ENCODE measurements at regions not wholly inside any gene's neighbourhood (a gene's known extent, or its start where the extent isn't known, plus 50 kb on each side); places are given as distances from the start of the nearest gene placed in this dataset.
"Not testable (repeated sequence)": the region's sequence is repeated elsewhere in the genome, so short reads cannot be mapped to it uniquely, and the experiment has no call there.

- H3K36me3 Mint-ChIP-seq (ENCODE audit: low read depth): peaks cover 4% of the 10 kb centered on the region
- H3K4me1 Mint-ChIP-seq: no peaks in the 10 kb centered on the region
- peak overlapping the region; percentile 13 for H3K27ac Mint-ChIP-seq (ENCODE audit: unreplicated experiment)
- H3K4me3 Mint-ChIP-seq: no peak overlapping the region
- H3K27me3 Mint-ChIP-seq (ENCODE audit: low read depth): no peaks in the 10 kb centered on the region
- DNase-seq (ENCODE audit: low read depth, low spot score): no peak
- peaks cover 6% of the 10 kb centered on the region for H3K9me3 Mint-ChIP-seq
- TF ChIP-seq CTCF (conservative IDR thresholded peaks at IDR 0.05): no peak
These were observed 212.2 kb upstream of the BTBD3 start for GRCh38 chr20:11705512-11705911.

GRCh38 chr20:11708223-11708622, 209.5 kb upstream of the BTBD3 start:
- H3K4me3 Mint-ChIP-seq; H3K27me3 Mint-ChIP-seq (ENCODE audit: low read depth); H3K36me3 Mint-ChIP-seq (ENCODE audit: low read depth); H3K27ac Mint-ChIP-seq (ENCODE audit: unreplicated experiment); DNase-seq (ENCODE audit: low read depth, low spot score); H3K4me1 Mint-ChIP-seq; H3K9me3 Mint-ChIP-seq: not testable (repeated sequence)

GRCh38 chr20:11711214-11711613, 206.5 kb upstream of the BTBD3 start:
- no peak overlapping the region for H3K4me3 Mint-ChIP-seq
- peaks cover 6% of the 10 kb centered on the region for H3K36me3 Mint-ChIP-seq (ENCODE audit: low read depth)
- TF ChIP-seq CTCF (conservative IDR thresholded peaks at IDR 0.05): no peak
- no peaks in the 10 kb centered on the region for H3K27me3 Mint-ChIP-seq (ENCODE audit: low read depth)
- peaks cover 18% of the 10 kb centered on the region for H3K4me1 Mint-ChIP-seq
- no peak for DNase-seq (ENCODE audit: low read depth, low spot score)
- no peak overlapping the region for H3K27ac Mint-ChIP-seq (ENCODE audit: unreplicated experiment)
- H3K9me3 Mint-ChIP-seq: peaks cover 8% of the 10 kb centered on the region

- Mint-ChIP-seq H3K4me3 (no peak overlapping the region), H3K27me3 (ENCODE audit: low read depth) (no peaks in the 10 kb centered on the region), H3K4me1 (peaks cover 20% of the 10 kb centered on the region), H3K36me3 (ENCODE audit: low read depth) (peaks cover 6% of the 10 kb centered on the region), H3K9me3 (peaks cover 10% of the 10 kb centered on the region), H3K27ac (ENCODE audit: unreplicated experiment) (no peak overlapping the region)
- no peak for DNase-seq (ENCODE audit: low read depth, low spot score)
- TF ChIP-seq CTCF (conservative IDR thresholded peaks at IDR 0.05): no peak
These were observed 205.0 kb upstream of the BTBD3 start for GRCh38 chr20:11712639-11713160.

GRCh38 chr20:11714886-11715285, 202.8 kb upstream of the BTBD3 start:
- Mint-ChIP-seq H3K27ac (ENCODE audit: unreplicated experiment) (no peak overlapping the region), H3K4me3 (peak overlapping the region; percentile 16), H3K36me3 (ENCODE audit: low read depth) (peaks cover 2% of the 10 kb centered on the region), H3K4me1 (peaks cover 20% of the 10 kb centered on the region), H3K27me3 (ENCODE audit: low read depth) (no peaks in the 10 kb centered on the region), H3K9me3 (peaks cover 6% of the 10 kb centered on the region)
- TF ChIP-seq CTCF (conservative IDR thresholded peaks at IDR 0.05): no peak
- no peak for DNase-seq (ENCODE audit: low read depth, low spot score)

- Mint-ChIP-seq H3K27me3 (ENCODE audit: low read depth) (no peaks in the 10 kb centered on the region), H3K4me1 (peaks cover 20% of the 10 kb centered on the region), H3K4me3 (no peak overlapping the region), H3K9me3 (peaks cover 4% of the 10 kb centered on the region), H3K36me3 (ENCODE audit: low read depth) (no peaks in the 10 kb centered on the region), H3K27ac (ENCODE audit: unreplicated experiment) (no peak overlapping the region)
- peak; percentile 5 for DNase-seq (ENCODE audit: low read depth, low spot score)
- peak; percentile 61 for TF ChIP-seq CTCF (conservative IDR thresholded peaks at IDR 0.05)
These were observed 201.3 kb upstream of the BTBD3 start for GRCh38 chr20:11716239-11716944.

Data from neural crest cell (in vitro differentiated cells).